Neutrophil (primary cell): ENCODE measurements at regions not wholly inside any gene's neighbourhood (a gene's known extent, or its start where the extent isn't known, plus 50 kb on each side); places are given as distances from the start of the nearest gene placed in this dataset.

Experiments
- H3K27ac ChIP-seq: fragments of 200-600 bp; sonication (generic); 2 replicates; pipeline ENCODE4 v1.5.1; 2016; ENCODE audit warnings: mild to moderate bottlenecking, moderate library complexity
- H3K27me3 ChIP-seq: fragments of 200-600 bp; sonication (generic); 2 replicates; pipeline ENCODE4 v1.6.0; 2016; ENCODE audit warnings: mild to moderate bottlenecking
- H3K36me3 ChIP-seq: fragments of 200-600 bp; sonication (generic); 2 replicates; pipeline ENCODE4 v1.5.1; 2017
- H3K4me1 ChIP-seq, 2 experiments: fragments of 200-600 bp in 1 of 2; sonication (generic) in 1 of 2; 1 replicate in 1 of 2; 2 replicates in 1 of 2; pipeline versions ENCODE4 v1.5.1 to v1.6.1; 2013 to 2016; ENCODE audit warnings: low read depth in 1 of 2, low read length in 1 of 2, mild to moderate bottlenecking in 1 of 2, moderate library complexity in 1 of 2; ENCODE audit not compliant: control insufficient read depth in 1 of 2, insufficient read depth in 1 of 2
- H3K4me3 ChIP-seq, 2 experiments: fragments of 200-600 bp in 1 of 2; sonication (generic) in 1 of 2; 1 replicate in 1 of 2; 2 replicates in 1 of 2; pipeline ENCODE4 v1.5.1; 2013 to 2016; ENCODE audit warnings: low read depth in 1 of 2, low read length in 1 of 2, mild to moderate bottlenecking in 1 of 2, moderate library complexity in 1 of 2
- H3K9me3 ChIP-seq: fragments of 200-600 bp; sonication (generic); 2 replicates; pipeline ENCODE4 v1.5.1; 2016
- CTCF ChIP-seq: fragments of 200-600 bp; sonication (generic); IDR thresholded peaks from 2 replicates; pipeline ENCODE4 v1.5.1; 2016; ENCODE audit warnings: antibody characterized with exemption

DNA sequence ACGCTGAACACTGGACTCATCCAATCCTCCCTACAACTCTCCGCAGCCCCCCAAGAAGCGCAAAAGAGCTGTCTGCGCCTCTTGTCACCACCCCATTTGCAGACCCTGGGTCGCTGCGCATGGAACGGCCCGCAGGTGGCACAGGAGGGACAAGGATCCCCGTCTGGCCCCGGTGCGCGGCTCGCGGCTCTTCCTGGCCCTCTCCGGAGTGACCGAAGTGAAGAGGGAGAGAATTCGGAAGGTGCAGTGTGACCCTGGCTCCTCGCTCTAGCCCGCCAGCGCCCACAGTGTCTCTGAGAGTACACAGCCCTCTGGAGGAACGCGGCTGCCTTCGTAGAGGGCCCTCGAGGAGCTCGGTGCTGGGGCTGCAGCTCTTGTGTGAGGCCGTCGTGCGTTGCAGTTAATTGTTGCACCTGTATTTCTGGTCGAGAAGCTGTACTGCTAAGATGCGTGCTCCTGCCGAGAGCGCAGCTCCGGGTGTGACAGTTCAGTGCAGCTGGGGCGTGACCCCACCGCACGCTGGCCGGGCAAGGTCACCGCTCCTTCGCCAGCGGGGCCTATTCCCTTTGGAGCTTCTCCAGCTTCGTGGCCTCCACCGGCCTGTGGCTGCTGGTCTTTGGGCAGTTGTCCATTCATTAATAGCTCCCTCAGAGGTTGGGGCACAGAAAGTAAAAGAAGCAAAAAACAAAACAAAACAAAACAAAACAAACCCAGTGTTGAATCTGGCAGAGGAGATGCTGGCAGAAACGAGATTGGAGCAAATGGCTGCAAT is 119.0 kb downstream of the SEC23IP start:
- no peak for TF ChIP-seq CTCF
- H3K9me3 ChIP-seq = no peaks in the 10 kb centered on the region
- H3K4me3 ChIP-seq = no peak overlapping the region
- H3K27me3 ChIP-seq = peaks cover 38% of the 10 kb centered on the region
- H3K4me1 ChIP-seq = no peaks in the 10 kb centered on the region
- H3K27ac ChIP-seq = no peak overlapping the region
- H3K36me3 ChIP-seq = no peaks in the 10 kb centered on the region

- H3K4me3 ChIP-seq = no peak overlapping the region
- H3K27me3 ChIP-seq = peaks cover 38% of the 10 kb centered on the region
- H3K4me1 ChIP-seq = no peaks in the 10 kb centered on the region
- no peaks in the 10 kb centered on the region for H3K36me3 ChIP-seq
- H3K9me3 ChIP-seq = no peaks in the 10 kb centered on the region
- no peak overlapping the region for H3K27ac ChIP-seq
- no peak for TF ChIP-seq CTCF
Observed at GRCh38 chr10:120012131-120012400, 119.5 kb downstream of the SEC23IP start.

DNA sequence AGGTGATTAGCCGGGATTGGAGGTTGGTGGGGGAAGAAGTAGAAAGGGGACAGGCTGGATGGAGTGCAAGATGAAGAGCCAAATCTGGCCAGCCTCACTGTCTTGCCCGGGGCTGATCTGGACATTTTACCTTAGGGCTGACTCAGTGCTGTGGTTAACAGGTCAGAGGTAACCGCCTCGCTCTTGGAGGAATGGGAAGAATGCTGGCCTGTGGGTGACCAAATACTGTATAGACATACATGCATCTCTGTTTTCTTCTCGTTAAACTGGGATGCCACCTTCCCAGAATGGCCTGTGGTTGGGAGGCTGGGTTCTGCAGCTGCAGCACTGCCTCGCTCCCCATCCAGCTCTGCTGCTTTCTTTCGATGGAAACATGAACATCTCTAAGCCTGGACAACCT is 120.0 kb downstream of the SEC23IP start:
- H3K27ac ChIP-seq = no peak overlapping the region
- H3K9me3 ChIP-seq = no peaks in the 10 kb centered on the region
- no peak for TF ChIP-seq CTCF
- peaks cover 38% of the 10 kb centered on the region for H3K27me3 ChIP-seq
- H3K4me3 ChIP-seq = no peak overlapping the region
- no peaks in the 10 kb centered on the region for H3K36me3 ChIP-seq
- no peaks in the 10 kb centered on the region for H3K4me1 ChIP-seq

DNA sequence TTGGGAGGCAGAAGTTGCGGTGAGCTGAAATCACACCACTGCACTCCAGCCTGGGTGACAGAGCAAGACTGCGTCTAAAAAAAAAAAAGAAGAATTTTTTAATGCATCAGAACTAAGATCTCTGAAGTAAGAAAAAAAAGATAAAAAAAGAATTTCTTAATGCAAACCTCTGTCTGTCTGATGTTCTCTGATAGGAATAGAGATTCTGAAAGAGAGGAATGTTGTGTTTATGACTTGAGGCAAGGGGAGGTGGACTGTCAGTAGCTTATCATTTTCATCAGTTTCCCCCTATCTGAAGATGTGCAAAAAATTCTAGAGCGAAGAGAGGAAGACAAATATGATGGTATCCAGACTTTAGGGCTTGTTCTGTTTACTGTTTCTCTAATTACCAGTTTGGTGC is 121.5 kb downstream of the SEC23IP start:
- no peak overlapping the region for H3K4me3 ChIP-seq
- TF ChIP-seq CTCF = no peak
- no peaks in the 10 kb centered on the region for H3K36me3 ChIP-seq
- peaks cover 35% of the 10 kb centered on the region for H3K27me3 ChIP-seq
- no peak overlapping the region for H3K27ac ChIP-seq
- H3K4me1 ChIP-seq = no peaks in the 10 kb centered on the region
- H3K9me3 ChIP-seq = no peaks in the 10 kb centered on the region

- Histone ChIP-seq H3K27me3 (peaks cover 27% of the 10 kb centered on the region), H3K4me1 (no peaks in the 10 kb centered on the region), H3K36me3 (no peaks in the 10 kb centered on the region), H3K4me3 (no peak overlapping the region), H3K27ac (no peak overlapping the region), H3K9me3 (no peaks in the 10 kb centered on the region)
- TF ChIP-seq CTCF = no peak
Observed at GRCh38 chr10:120015064-120015463, 122.5 kb downstream of the SEC23IP start.

DNA sequence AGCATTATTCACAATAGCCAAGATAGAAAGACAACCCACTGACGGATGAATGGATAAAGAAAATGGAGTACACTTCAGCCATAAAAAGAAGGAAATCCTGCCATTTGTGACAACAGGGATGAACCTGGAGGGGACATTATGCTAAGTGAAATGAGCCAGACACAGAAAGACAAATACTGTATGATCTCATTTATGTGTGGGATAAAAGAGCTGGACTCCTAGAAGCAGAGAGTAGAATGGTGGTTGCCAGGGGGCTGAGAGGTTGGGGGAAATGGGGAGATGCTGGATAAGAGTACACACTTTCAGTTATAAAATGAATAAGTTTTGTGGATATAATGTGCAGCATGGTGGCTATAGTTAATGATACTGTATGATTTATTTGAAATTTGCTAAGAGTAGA is 124.4 kb downstream of the SEC23IP start:
- Histone ChIP-seq H3K9me3 (no peaks in the 10 kb centered on the region), H3K27me3 (peaks cover 8% of the 10 kb centered on the region), H3K36me3 (no peaks in the 10 kb centered on the region), H3K27ac (no peak overlapping the region), H3K4me3 (no peak overlapping the region), H3K4me1 (no peaks in the 10 kb centered on the region)
- TF ChIP-seq CTCF = no peak
